Central memory CD8-positive, alpha-beta T cell (primary cell): ENCODE measurements at regions not wholly inside any gene's neighbourhood (a gene's known extent, or its start where the extent isn't known, plus 50 kb on each side); places are given as distances from the start of the nearest gene placed in this dataset.
A peak's percentile ranks its signal among the peaks of the same experiment; 100 is the strongest.

Experiments
- ATAC-seq: fragments of 150-1000 bp; cut with Tn5 transposase; replicated peaks from 2 replicates; pipeline ENCODE4 v1.10.0; 2022; ENCODE audit warnings: mild to moderate bottlenecking, moderate FRiP score, moderate number of reproducible peaks; ENCODE audit not compliant: poor library complexity, severe bottlenecking; ENCODE audit errors: extremely low read depth
- DNase-seq, 2 donors: peaks; one replicate each; pipeline ENCODE4 v3.0.0; 2021; ENCODE audit warnings: low spot score in 2 of 2
- H3K27ac Mint-ChIP-seq: one replicate; pipeline ENCODE4 v1.8.0; 2022; ENCODE audit warnings: low read depth, mild to moderate bottlenecking, moderate library complexity, mixed read lengths
- H3K27me3 Mint-ChIP-seq: one replicate; pipeline ENCODE4 v1.8.0; 2022; ENCODE audit warnings: mixed read lengths
- H3K36me3 Mint-ChIP-seq: one replicate; pipeline ENCODE4 v1.8.0; 2022; ENCODE audit warnings: mild to moderate bottlenecking, moderate library complexity, mixed read lengths; ENCODE audit not compliant: insufficient read depth
- H3K4me1 Mint-ChIP-seq: one replicate; pipeline ENCODE4 v1.8.0; 2022; ENCODE audit warnings: mixed read lengths
- H3K4me3 Mint-ChIP-seq: one replicate; pipeline ENCODE4 v1.8.0; 2022; ENCODE audit warnings: mild to moderate bottlenecking, moderate library complexity, mixed read lengths
- H3K9me3 Mint-ChIP-seq: one replicate; pipeline ENCODE4 v1.8.0; 2022; ENCODE audit warnings: mixed read lengths

GRCh38 chr3:13950042-13950441, 70.2 kb upstream of the WNT7A start:
- no peak overlapping the region for H3K27ac Mint-ChIP-seq
- peaks cover 60% of the 10 kb centered on the region for H3K27me3 Mint-ChIP-seq
- no peak for ATAC-seq
- H3K36me3 Mint-ChIP-seq, result no peaks in the 10 kb centered on the region
- no peaks in the 10 kb centered on the region for H3K4me1 Mint-ChIP-seq
- DNase-seq, result no peak
- H3K9me3 Mint-ChIP-seq, result peaks cover 20% of the 10 kb centered on the region
- no peak overlapping the region for H3K4me3 Mint-ChIP-seq

GRCh38 chr3:13947912-13948311, 68.0 kb upstream of the WNT7A start:
- H3K27ac Mint-ChIP-seq, result no peak overlapping the region
- H3K36me3 Mint-ChIP-seq, result no peaks in the 10 kb centered on the region
- H3K4me1 Mint-ChIP-seq, result no peaks in the 10 kb centered on the region
- H3K4me3 Mint-ChIP-seq, result no peak overlapping the region
- H3K27me3 Mint-ChIP-seq, result peaks cover 63% of the 10 kb centered on the region
- ATAC-seq (no peak), DNase-seq (no peak)
- H3K9me3 Mint-ChIP-seq, result peaks cover 20% of the 10 kb centered on the region

- no peak for DNase-seq
- Mint-ChIP-seq H3K4me3 (no peak overlapping the region), H3K36me3 (no peaks in the 10 kb centered on the region), H3K4me1 (no peaks in the 10 kb centered on the region), H3K27me3 (peaks cover 45% of the 10 kb centered on the region), H3K9me3 (no peaks in the 10 kb centered on the region), H3K27ac (no peak overlapping the region)
- no peak for ATAC-seq
These were observed 59.3 kb upstream of the WNT7A start for GRCh38 chr3:13939206-13939605.

GRCh38 chr3:13937131-13937530, 57.3 kb upstream of the WNT7A start:
- Mint-ChIP-seq H3K27me3 (peaks cover 42% of the 10 kb centered on the region), H3K9me3 (no peaks in the 10 kb centered on the region), H3K36me3 (no peaks in the 10 kb centered on the region), H3K4me1 (no peaks in the 10 kb centered on the region), H3K4me3 (no peak overlapping the region), H3K27ac (no peak overlapping the region)
- no peak for ATAC-seq
- DNase-seq, result no peak

- peaks cover 7% of the 10 kb centered on the region for H3K9me3 Mint-ChIP-seq
- H3K27me3 Mint-ChIP-seq, result peaks cover 56% of the 10 kb centered on the region
- no peaks in the 10 kb centered on the region for H3K4me1 Mint-ChIP-seq
- H3K36me3 Mint-ChIP-seq, result no peaks in the 10 kb centered on the region
- no peak overlapping the region for H3K4me3 Mint-ChIP-seq
- DNase-seq (no peak), ATAC-seq (no peak)
- no peak overlapping the region for H3K27ac Mint-ChIP-seq
These were observed 55.7 kb upstream of the WNT7A start for GRCh38 chr3:13935494-13936094.

GRCh38 chr3:13934813-13935212, 54.9 kb upstream of the WNT7A start:
- H3K4me1 Mint-ChIP-seq, result no peaks in the 10 kb centered on the region
- peaks cover 7% of the 10 kb centered on the region for H3K9me3 Mint-ChIP-seq
- peaks cover 56% of the 10 kb centered on the region for H3K27me3 Mint-ChIP-seq
- no peak overlapping the region for H3K27ac Mint-ChIP-seq
- DNase-seq (no peak), ATAC-seq (no peak)
- H3K4me3 Mint-ChIP-seq, result no peak overlapping the region
- no peaks in the 10 kb centered on the region for H3K36me3 Mint-ChIP-seq

GRCh38 chr3:13934315-13934714, 54.4 kb upstream of the WNT7A start:
- Mint-ChIP-seq H3K27ac (no peak overlapping the region), H3K9me3 (peaks cover 7% of the 10 kb centered on the region), H3K36me3 (no peaks in the 10 kb centered on the region), H3K4me1 (no peaks in the 10 kb centered on the region), H3K27me3 (peaks cover 56% of the 10 kb centered on the region), H3K4me3 (no peak overlapping the region)
- ATAC-seq (no peak), DNase-seq (no peak)

GRCh38 chr3:13932578-13933295, 52.9 kb upstream of the WNT7A start:
- Mint-ChIP-seq H3K9me3 (peaks cover 7% of the 10 kb centered on the region), H3K27me3 (peaks cover 66% of the 10 kb centered on the region), H3K4me3 (peak overlapping the region; percentile 53), H3K4me1 (no peaks in the 10 kb centered on the region), H3K27ac (no peak overlapping the region), H3K36me3 (no peaks in the 10 kb centered on the region)
- ATAC-seq, result no peak
- no peak for DNase-seq

- Mint-ChIP-seq H3K27ac (no peak overlapping the region), H3K36me3 (no peaks in the 10 kb centered on the region), H3K27me3 (peaks cover 60% of the 10 kb centered on the region), H3K4me3 (no peak overlapping the region), H3K9me3 (peaks cover 7% of the 10 kb centered on the region), H3K4me1 (no peaks in the 10 kb centered on the region)
- ATAC-seq (no peak), DNase-seq (no peak)
These were observed 51.3 kb upstream of the WNT7A start for GRCh38 chr3:13931172-13931571.
